Mammary epithelial cell (primary cell): ENCODE measurements at regions not wholly inside any gene's neighbourhood (a gene's known extent, or its start where the extent isn't known, plus 50 kb on each side); places are given as distances from the start of the nearest gene placed in this dataset.

Source experiments
- EZH2 ChIP-seq: IDR thresholded peaks from 2 replicates; pipeline ENCODE4 v1.6.1; 2012; ENCODE audit warnings: low read length, inconsistent platforms, borderline replicate concordance
- TF ChIP-seq, protein P1 (sequence below), 2 donors: IDR thresholded peaks in 1 of 2; conservative IDR thresholded peaks in 1 of 2; 2 replicates each; pipeline ENCODE4 v1.5.1; 2011 to 2012; ENCODE audit warnings: inconsistent platforms in 2 of 2, low read length in 2 of 2, mild to moderate bottlenecking in 2 of 2, control low read depth in 1 of 2, low read depth in 1 of 2; ENCODE audit not compliant: insufficient read depth in 1 of 2; ENCODE audit errors: extremely low read depth in 1 of 2

GRCh38 chr6:105759946-105760345 lies 326.2 kb upstream of the PRDM1 start:
- TF ChIP-seq, protein P1, sequence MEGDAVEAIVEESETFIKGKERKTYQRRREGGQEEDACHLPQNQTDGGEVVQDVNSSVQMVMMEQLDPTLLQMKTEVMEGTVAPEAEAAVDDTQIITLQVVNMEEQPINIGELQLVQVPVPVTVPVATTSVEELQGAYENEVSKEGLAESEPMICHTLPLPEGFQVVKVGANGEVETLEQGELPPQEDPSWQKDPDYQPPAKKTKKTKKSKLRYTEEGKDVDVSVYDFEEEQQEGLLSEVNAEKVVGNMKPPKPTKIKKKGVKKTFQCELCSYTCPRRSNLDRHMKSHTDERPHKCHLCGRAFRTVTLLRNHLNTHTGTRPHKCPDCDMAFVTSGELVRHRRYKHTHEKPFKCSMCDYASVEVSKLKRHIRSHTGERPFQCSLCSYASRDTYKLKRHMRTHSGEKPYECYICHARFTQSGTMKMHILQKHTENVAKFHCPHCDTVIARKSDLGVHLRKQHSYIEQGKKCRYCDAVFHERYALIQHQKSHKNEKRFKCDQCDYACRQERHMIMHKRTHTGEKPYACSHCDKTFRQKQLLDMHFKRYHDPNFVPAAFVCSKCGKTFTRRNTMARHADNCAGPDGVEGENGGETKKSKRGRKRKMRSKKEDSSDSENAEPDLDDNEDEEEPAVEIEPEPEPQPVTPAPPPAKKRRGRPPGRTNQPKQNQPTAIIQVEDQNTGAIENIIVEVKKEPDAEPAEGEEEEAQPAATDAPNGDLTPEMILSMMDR (conservative IDR thresholded peaks at IDR 0.05 in 1 of 2, IDR thresholded peaks at IDR 0.05 in 1 of 2; ENCODE audit: extremely low read depth in 1 of 2, insufficient read depth in 1 of 2, low read depth in 1 of 2, low read length in 2 of 2), result no peak
- TF ChIP-seq EZH2, result no peak
